ENCODE measurements at regions not wholly inside any gene's neighbourhood (a gene's known extent, or its start where the extent isn't known, plus 50 kb on each side); places are given as distances from the start of the nearest gene placed in this dataset.

DNA sequence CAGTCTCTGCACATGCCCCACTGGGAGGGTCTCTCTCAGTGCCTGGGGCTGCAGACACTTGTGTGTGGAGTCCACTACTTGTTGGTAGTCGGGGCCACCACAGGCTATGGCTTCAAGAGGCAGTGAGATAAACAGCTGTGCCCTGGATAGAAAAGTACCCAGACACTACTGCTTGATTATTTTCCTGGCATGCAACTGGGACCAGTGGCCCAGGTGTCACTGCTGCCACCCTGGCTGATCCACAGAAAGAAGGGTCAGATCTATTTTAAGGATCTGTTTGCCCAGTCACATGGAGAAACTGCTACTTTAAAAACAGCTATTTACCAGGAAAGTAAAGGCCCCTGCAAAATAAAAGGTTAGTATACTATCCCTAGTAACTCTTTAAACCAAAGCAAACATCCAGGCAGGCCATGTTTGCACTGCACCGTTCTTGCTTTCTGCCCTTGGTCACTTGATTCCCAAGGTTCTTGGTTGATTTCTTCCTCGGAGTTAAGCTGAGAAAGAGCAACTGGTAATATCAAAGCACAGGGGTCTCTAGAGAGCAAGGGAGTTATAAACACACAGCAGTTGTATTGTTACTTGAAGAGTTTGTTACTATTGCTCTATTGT, 99.9 kb downstream of the GLUL start:
- TF ChIP-seq, protein P1, sequence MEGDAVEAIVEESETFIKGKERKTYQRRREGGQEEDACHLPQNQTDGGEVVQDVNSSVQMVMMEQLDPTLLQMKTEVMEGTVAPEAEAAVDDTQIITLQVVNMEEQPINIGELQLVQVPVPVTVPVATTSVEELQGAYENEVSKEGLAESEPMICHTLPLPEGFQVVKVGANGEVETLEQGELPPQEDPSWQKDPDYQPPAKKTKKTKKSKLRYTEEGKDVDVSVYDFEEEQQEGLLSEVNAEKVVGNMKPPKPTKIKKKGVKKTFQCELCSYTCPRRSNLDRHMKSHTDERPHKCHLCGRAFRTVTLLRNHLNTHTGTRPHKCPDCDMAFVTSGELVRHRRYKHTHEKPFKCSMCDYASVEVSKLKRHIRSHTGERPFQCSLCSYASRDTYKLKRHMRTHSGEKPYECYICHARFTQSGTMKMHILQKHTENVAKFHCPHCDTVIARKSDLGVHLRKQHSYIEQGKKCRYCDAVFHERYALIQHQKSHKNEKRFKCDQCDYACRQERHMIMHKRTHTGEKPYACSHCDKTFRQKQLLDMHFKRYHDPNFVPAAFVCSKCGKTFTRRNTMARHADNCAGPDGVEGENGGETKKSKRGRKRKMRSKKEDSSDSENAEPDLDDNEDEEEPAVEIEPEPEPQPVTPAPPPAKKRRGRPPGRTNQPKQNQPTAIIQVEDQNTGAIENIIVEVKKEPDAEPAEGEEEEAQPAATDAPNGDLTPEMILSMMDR (IDR thresholded peaks at IDR 0.05; ENCODE audit: low read length) = no peak
- no peak for TF ChIP-seq EZH2 (IDR thresholded peaks at IDR 0.05; ENCODE audit: borderline replicate concordance, low read length)
- no peaks in the 10 kb centered on the region for H3K27me3 ChIP-seq (ENCODE audit: insufficient read depth, low read length)
- H4K20me1 ChIP-seq (ENCODE audit: insufficient read depth, low read length) = no peaks in the 10 kb centered on the region
- no peak overlapping the region for H2AFZ ChIP-seq (ENCODE audit: low read length)
- no peak overlapping the region for H3K27ac ChIP-seq (ENCODE audit: low read depth, low read length, poor library complexity, severe bottlenecking)
- H3K4me2 ChIP-seq (ENCODE audit: low read length) = no peak overlapping the region
- H3K4me1 ChIP-seq (ENCODE audit: insufficient read depth, low read length, severe bottlenecking) = no peaks in the 10 kb centered on the region
- H3F3A ChIP-seq (ENCODE audit: insufficient read depth, low read length) = no peaks in the 10 kb centered on the region
- H3K79me2 ChIP-seq (ENCODE audit: insufficient read depth, low read length) = no peaks in the 10 kb centered on the region
- H3K9ac ChIP-seq (ENCODE audit: low read length) = no peak overlapping the region
- H3K36me3 ChIP-seq (ENCODE audit: insufficient read depth, low read length) = no peaks in the 10 kb centered on the region
- H3K4me3 ChIP-seq (ENCODE audit: low read depth, low read length, poor library complexity, severe bottlenecking) = no peak overlapping the region
- H3K9me2 ChIP-seq (ENCODE audit: low read depth, low read length) = no peaks in the 10 kb centered on the region
- no peaks in the 10 kb centered on the region for H3K9me3 ChIP-seq (ENCODE audit: low read length)

DNA sequence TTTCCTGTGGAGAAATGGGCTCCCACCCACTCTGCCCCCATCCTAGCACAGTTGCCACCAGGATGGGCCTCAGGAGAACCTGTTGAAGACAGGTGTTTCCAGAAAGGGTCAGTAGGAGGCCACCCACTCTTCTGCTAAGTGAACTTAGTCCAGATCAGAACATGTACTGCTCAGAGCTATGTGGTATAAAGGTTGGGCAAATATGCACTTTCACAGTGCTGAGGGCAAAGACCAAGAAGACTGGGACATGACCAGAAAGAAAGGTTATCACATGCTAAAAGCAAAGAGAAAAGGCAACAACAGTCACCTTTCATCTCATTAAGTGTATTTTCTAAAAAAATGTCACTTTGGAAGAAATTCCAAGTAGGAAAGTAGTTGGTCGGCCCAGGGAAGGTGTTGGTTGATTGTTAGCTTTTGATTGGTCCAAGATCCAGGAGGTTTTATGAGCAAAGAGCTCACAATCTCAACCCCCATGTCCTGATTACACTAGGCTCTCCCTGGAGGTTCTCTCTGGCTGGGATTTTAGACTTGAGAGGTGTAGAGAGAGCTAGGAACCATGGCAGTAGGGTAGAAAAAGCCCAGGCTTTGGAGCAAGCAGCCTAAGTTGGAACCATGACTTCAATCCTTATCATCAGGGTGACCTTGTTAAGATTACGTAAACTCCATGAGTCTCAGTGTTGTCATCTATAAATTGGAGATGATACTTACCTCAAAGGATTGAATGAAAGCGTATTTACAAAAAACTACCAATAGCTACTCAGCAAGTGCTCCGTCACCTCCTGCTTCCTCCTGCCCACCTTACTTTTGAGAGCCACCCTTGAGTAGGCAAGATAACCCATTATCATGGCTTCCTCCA, 102.6 kb downstream of the GLUL start:
- Histone ChIP-seq H3K9ac (ENCODE audit: low read length) (no peak overlapping the region), H3K4me2 (ENCODE audit: low read length) (no peak overlapping the region), H3K79me2 (ENCODE audit: insufficient read depth, low read length) (no peaks in the 10 kb centered on the region), H3K4me3 (ENCODE audit: low read depth, low read length, poor library complexity, severe bottlenecking) (no peak overlapping the region), H3K9me3 (ENCODE audit: low read length) (no peaks in the 10 kb centered on the region), H3K27me3 (ENCODE audit: insufficient read depth, low read length) (no peaks in the 10 kb centered on the region), H3K36me3 (ENCODE audit: insufficient read depth, low read length) (no peaks in the 10 kb centered on the region), H3K9me2 (ENCODE audit: low read depth, low read length) (no peaks in the 10 kb centered on the region), H3F3A (ENCODE audit: insufficient read depth, low read length) (no peaks in the 10 kb centered on the region), H4K20me1 (ENCODE audit: insufficient read depth, low read length) (no peaks in the 10 kb centered on the region), H2AFZ (ENCODE audit: low read length) (no peak overlapping the region; the same call in 1 of the 2 replicates), H3K4me1 (ENCODE audit: insufficient read depth, low read length, severe bottlenecking) (no peaks in the 10 kb centered on the region), H3K27ac (ENCODE audit: low read depth, low read length, poor library complexity, severe bottlenecking) (no peak overlapping the region)
- TF ChIP-seq, protein P1 (IDR thresholded peaks at IDR 0.05; ENCODE audit: low read length) = no peak
- TF ChIP-seq EZH2 (IDR thresholded peaks at IDR 0.05; ENCODE audit: borderline replicate concordance, low read length) = no peak

DNA sequence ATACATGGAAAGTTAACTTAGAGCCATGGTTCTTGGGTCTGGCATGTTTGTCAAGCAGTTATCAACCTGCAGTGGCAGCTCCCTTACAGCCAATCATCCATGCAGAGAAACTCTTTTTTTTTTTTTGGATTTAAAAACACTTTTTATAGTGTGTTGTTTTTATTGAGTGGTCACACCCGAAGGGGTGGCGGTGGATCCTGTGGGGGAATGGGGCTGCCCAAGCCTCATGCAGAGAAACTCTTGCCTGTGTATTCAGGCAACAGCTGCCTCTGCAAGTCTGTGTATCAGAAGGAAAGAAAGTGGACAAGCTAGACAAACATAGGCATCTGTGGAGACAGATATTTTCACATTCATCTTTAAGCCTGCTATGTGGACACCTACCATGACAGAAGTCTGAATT, 104.8 kb downstream of the GLUL start:
- Histone ChIP-seq H3K9me3 (ENCODE audit: low read length) (no peaks in the 10 kb centered on the region), H2AFZ (ENCODE audit: low read length) (no peak overlapping the region), H3K9me2 (ENCODE audit: low read depth, low read length) (no peaks in the 10 kb centered on the region), H3K79me2 (ENCODE audit: insufficient read depth, low read length) (no peaks in the 10 kb centered on the region), H4K20me1 (ENCODE audit: insufficient read depth, low read length) (no peaks in the 10 kb centered on the region), H3F3A (ENCODE audit: insufficient read depth, low read length) (no peaks in the 10 kb centered on the region), H3K27me3 (ENCODE audit: insufficient read depth, low read length) (no peaks in the 10 kb centered on the region), H3K4me1 (ENCODE audit: insufficient read depth, low read length, severe bottlenecking) (no peaks in the 10 kb centered on the region), H3K4me3 (ENCODE audit: low read depth, low read length, poor library complexity, severe bottlenecking) (no peak overlapping the region), H3K27ac (ENCODE audit: low read depth, low read length, poor library complexity, severe bottlenecking) (no peak overlapping the region), H3K4me2 (ENCODE audit: low read length) (no peak overlapping the region), H3K36me3 (ENCODE audit: insufficient read depth, low read length) (no peaks in the 10 kb centered on the region), H3K9ac (ENCODE audit: low read length) (no peak overlapping the region)
- TF ChIP-seq EZH2 (IDR thresholded peaks at IDR 0.05; ENCODE audit: borderline replicate concordance, low read length) = no peak
- TF ChIP-seq, protein P1 (IDR thresholded peaks at IDR 0.05; ENCODE audit: low read length) = no peak

All from OCI-LY1 (cell line).